SK-N-SH treated with all-trans-retinoic acid at 6 μM for 48 hours (cell line): ENCODE measurements at regions not wholly inside any gene's neighbourhood (a gene's known extent, or its start where the extent isn't known, plus 50 kb on each side); places are given as distances from the start of the nearest gene placed in this dataset.

Experiments
- ATAC-seq: fragments of 200-7000 bp; cut with Tn5 transposase; 3 replicates; pipeline ENCODE4 v1.9.1; 2020; ENCODE audit warnings: mild to moderate bottlenecking, moderate library complexity
- ARNTL ChIP-seq: fragments of 450-650 bp; formaldehyde crosslinking; IDR thresholded peaks from 2 replicates; pipeline ENCODE4 v1.5.0; 2020; ENCODE audit warnings: low read depth, mild to moderate bottlenecking, moderate library complexity, borderline replicate concordance
- BACH2 ChIP-seq: fragments of 250-450 bp; sonication (Bioruptor Pico); IDR thresholded peaks from 2 replicates; pipeline ENCODE4 v1.9.0; 2021; ENCODE audit warnings: mild to moderate bottlenecking, borderline replicate concordance
- CREB5 ChIP-seq: fragments of 250-450 bp; sonication (Bioruptor Pico); IDR thresholded peaks from 2 replicates; pipeline ENCODE4 v1.5.1; 2020; ENCODE audit warnings: low read depth, mild to moderate bottlenecking, moderate library complexity
- CSDC2 ChIP-seq: fragments of 250-450 bp; sonication (Bioruptor Pico); IDR thresholded peaks from 2 replicates; pipeline ENCODE4 v1.5.0; 2020; ENCODE audit warnings: mild to moderate bottlenecking, moderate library complexity
- ESRRG ChIP-seq: fragments of 250-450 bp; sonication (Bioruptor Pico); IDR thresholded peaks from 2 replicates; pipeline ENCODE4 v1.6.1; 2021; ENCODE audit warnings: mild to moderate bottlenecking
- GLIS3 ChIP-seq: fragments of 250-450 bp; sonication (Bioruptor Pico); IDR thresholded peaks from 2 replicates; pipeline ENCODE4 v1.5.0; 2020; ENCODE audit warnings: mild to moderate bottlenecking, moderate library complexity
- ISL1 ChIP-seq: fragments of 250-450 bp; sonication (Bioruptor Pico); IDR thresholded peaks from 2 replicates; pipeline ENCODE4 v2.1.2; 2022; ENCODE audit warnings: mild to moderate bottlenecking, moderate library complexity
- OSR1 ChIP-seq: fragments of 250-450 bp; sonication (Bioruptor Pico); IDR thresholded peaks from 2 replicates; pipeline ENCODE4 v1.8.0; 2022; ENCODE audit warnings: moderate library complexity, mild to moderate bottlenecking, inconsistent platforms
- PPARA ChIP-seq: fragments of 250-450 bp; sonication (Bioruptor Pico); IDR thresholded peaks from 2 replicates; pipeline ENCODE4 v1.5.0; 2020; ENCODE audit warnings: mild to moderate bottlenecking, borderline replicate concordance
- RARB ChIP-seq: fragments of 250-450 bp; sonication (Bioruptor Pico); IDR thresholded peaks from 2 replicates; pipeline ENCODE4 v1.8.0; 2021; ENCODE audit warnings: mild to moderate bottlenecking, moderate library complexity
- SNAI2 ChIP-seq: fragments of 250-450 bp; sonication (Bioruptor Pico); IDR thresholded peaks from 2 replicates; pipeline ENCODE4 v1.5.0; 2020; ENCODE audit warnings: mild to moderate bottlenecking, moderate library complexity
- TCF4 ChIP-seq: fragments of 250-450 bp; sonication (Bioruptor Pico); IDR thresholded peaks from 2 replicates; pipeline ENCODE4 v1.8.0; 2021; ENCODE audit warnings: mild to moderate bottlenecking, moderate library complexity, borderline replicate concordance
- TOX ChIP-seq: fragments of 250-450 bp; sonication (Bioruptor Pico); IDR thresholded peaks from 2 replicates; pipeline ENCODE4 v1.8.0; 2021; ENCODE audit warnings: mild to moderate bottlenecking, moderate library complexity, borderline replicate concordance
- TSHZ2 ChIP-seq: fragments of 250-450 bp; sonication (Bioruptor Pico); IDR thresholded peaks from 2 replicates; pipeline ENCODE4 v1.5.0; 2020; ENCODE audit warnings: mild to moderate bottlenecking, moderate library complexity
- ZC3H10 ChIP-seq: fragments of 250-450 bp; sonication (Bioruptor Pico); IDR thresholded peaks from 2 replicates; pipeline ENCODE4 v1.5.1; 2021; ENCODE audit warnings: mild to moderate bottlenecking, moderate library complexity
- ZFP3 ChIP-seq: fragments of 250-450 bp; sonication (Bioruptor Pico); IDR thresholded peaks from 2 replicates; pipeline ENCODE4 v1.5.0; 2020; ENCODE audit warnings: mild to moderate bottlenecking, moderate library complexity
- ZFP30 ChIP-seq: fragments of 450-650 bp; formaldehyde crosslinking; IDR thresholded peaks from 2 replicates; pipeline ENCODE4 v1.5.0; 2022; ENCODE audit warnings: mild to moderate bottlenecking, moderate library complexity
- ZNF565 ChIP-seq: fragments of 450-650 bp; formaldehyde crosslinking; conservative IDR thresholded peaks from 2 replicates; pipeline ENCODE4 v1.5.0; 2020; ENCODE audit warnings: low read depth, mild to moderate bottlenecking, moderate library complexity
- ZNF70 ChIP-seq: fragments of 450-650 bp; formaldehyde crosslinking; IDR thresholded peaks from 2 replicates; pipeline ENCODE4 v1.5.0; 2020; ENCODE audit warnings: mild to moderate bottlenecking, moderate library complexity
- ZNF8 ChIP-seq: fragments of 450-650 bp; formaldehyde crosslinking; IDR thresholded peaks from 2 replicates; pipeline ENCODE4 v1.5.0; 2020; ENCODE audit warnings: mild to moderate bottlenecking, moderate library complexity
- TF ChIP-seq, protein P1 (sequence below): fragments of 250-450 bp; sonication (Bioruptor Pico); IDR thresholded peaks from 2 replicates; pipeline ENCODE4 v1.8.0; 2021; ENCODE audit warnings: low read depth, mild to moderate bottlenecking, moderate library complexity, borderline replicate concordance
- TF ChIP-seq, protein P2 (sequence below): fragments of 250-450 bp; sonication (Bioruptor Pico); IDR thresholded peaks from 2 replicates; pipeline ENCODE4 v1.5.1; 2021; ENCODE audit warnings: mild to moderate bottlenecking, moderate library complexity

GRCh38 chr9:24932785-24933184 lies 387.1 kb upstream of the IZUMO3 start (continued):
- no peak for TF ChIP-seq CREB5 (CRISPR knock-in tag)
- TF ChIP-seq ZNF70, result no peak

DNA sequence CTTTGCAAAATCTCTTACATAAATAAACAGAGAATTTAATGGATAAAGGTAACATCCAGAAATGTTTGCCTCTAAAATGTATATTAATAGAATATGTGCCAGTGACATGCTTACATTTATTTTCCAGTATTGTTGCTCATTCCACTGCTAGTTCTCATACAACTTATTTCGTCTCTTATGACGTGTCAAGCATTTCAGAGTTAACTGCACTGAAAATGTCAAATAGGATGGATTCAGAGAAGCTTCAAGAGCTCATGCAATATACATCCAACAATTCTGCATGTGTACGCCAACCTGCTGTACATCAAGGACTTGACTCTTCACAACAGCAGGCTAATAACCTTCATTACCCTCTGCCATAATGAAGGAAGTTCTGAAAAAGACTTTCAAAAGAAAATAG lies 386.2 kb upstream of the IZUMO3 start:
- TF ChIP-seq PPARA (CRISPR knock-in tag) (no peak), ESRRG (CRISPR knock-in tag) (no peak), ARNTL (CRISPR knock-in tag) (no peak), RARB (CRISPR knock-in tag) (no peak), ZFP3 (no peak), ZC3H10 (CRISPR knock-in tag) (no peak), SNAI2 (no peak), CSDC2 (CRISPR knock-in tag) (no peak), ZNF565 (CRISPR knock-in tag) (no peak), ZNF8 (CRISPR knock-in tag) (no peak), GLIS3 (CRISPR knock-in tag) (no peak), TOX (CRISPR knock-in tag) (no peak), TCF4 (CRISPR knock-in tag) (no peak), OSR1 (CRISPR knock-in tag) (no peak)
- TF ChIP-seq, protein P1, sequence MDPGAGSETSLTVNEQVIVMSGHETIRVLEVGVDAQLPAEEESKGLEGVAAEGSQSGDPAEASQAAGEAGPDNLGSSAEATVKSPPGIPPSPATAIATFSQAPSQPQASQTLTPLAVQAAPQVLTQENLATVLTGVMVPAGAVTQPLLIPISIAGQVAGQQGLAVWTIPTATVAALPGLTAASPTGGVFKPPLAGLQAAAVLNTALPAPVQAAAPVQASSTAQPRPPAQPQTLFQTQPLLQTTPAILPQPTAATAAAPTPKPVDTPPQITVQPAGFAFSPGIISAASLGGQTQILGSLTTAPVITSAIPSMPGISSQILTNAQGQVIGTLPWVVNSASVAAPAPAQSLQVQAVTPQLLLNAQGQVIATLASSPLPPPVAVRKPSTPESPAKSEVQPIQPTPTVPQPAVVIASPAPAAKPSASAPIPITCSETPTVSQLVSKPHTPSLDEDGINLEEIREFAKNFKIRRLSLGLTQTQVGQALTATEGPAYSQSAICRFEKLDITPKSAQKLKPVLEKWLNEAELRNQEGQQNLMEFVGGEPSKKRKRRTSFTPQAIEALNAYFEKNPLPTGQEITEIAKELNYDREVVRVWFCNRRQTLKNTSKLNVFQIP (CRISPR knock-in tag), result no peak
- TF ChIP-seq, protein P2, sequence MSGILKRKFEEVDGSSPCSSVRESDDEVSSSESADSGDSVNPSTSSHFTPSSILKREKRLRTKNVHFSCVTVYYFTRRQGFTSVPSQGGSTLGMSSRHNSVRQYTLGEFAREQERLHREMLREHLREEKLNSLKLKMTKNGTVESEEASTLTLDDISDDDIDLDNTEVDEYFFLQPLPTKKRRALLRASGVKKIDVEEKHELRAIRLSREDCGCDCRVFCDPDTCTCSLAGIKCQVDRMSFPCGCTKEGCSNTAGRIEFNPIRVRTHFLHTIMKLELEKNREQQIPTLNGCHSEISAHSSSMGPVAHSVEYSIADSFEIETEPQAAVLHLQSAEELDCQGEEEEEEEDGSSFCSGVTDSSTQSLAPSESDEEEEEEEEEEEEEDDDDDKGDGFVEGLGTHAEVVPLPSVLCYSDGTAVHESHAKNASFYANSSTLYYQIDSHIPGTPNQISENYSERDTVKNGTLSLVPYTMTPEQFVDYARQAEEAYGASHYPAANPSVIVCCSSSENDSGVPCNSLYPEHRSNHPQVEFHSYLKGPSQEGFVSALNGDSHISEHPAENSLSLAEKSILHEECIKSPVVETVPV (CRISPR knock-in tag), result no peak
- no peak for ATAC-seq

- no peak for ATAC-seq
- no peak for TF ChIP-seq TCF4 (CRISPR knock-in tag)
- TF ChIP-seq ISL1, result no peak
- TF ChIP-seq CREB5 (CRISPR knock-in tag), result no peak
- no peak for TF ChIP-seq BACH2
- no peak for TF ChIP-seq ZNF70
Observed at GRCh38 chr9:24912767-24913166, 367.1 kb upstream of the IZUMO3 start.

DNA sequence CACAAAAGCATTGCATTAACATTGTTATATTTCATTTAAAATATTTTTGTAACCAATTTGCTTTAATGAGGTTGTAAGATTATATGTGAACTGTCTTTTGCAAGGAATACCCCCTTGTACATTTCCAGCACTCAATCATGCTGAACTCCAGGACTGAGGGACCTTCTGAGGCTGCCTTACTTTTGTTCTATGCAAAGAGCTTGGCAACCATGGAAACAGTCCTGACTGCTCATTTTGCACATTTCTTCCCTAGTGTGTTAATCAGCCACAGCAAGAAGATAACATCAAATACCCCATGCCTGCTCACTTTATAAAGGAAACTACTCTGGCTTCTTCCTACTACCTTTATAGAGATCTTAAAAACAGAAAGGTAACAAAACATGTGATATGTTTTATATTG lies 355.6 kb upstream of the IZUMO3 start:
- no peak for ATAC-seq
- TF ChIP-seq, protein P2 (CRISPR knock-in tag), result no peak
- TF ChIP-seq GLIS3 (CRISPR knock-in tag) (no peak), ZNF70 (no peak), CSDC2 (CRISPR knock-in tag) (no peak), PPARA (CRISPR knock-in tag) (no peak), ISL1 (no peak), RARB (CRISPR knock-in tag) (no peak), ESRRG (CRISPR knock-in tag) (no peak), TSHZ2 (CRISPR knock-in tag) (no peak), ZC3H10 (CRISPR knock-in tag) (no peak), ZFP30 (CRISPR knock-in tag) (no peak), BACH2 (no peak), ARNTL (CRISPR knock-in tag) (no peak), OSR1 (CRISPR knock-in tag) (no peak), ZNF8 (CRISPR knock-in tag) (no peak)
